ENCODE measurements at regions not wholly inside any gene's neighbourhood (a gene's known extent, or its start where the extent isn't known, plus 50 kb on each side); places are given as distances from the start of the nearest gene placed in this dataset.

- no peaks in the 10 kb centered on the region for H3K79me2 ChIP-seq
- no peaks in the 10 kb centered on the region for H3K9me2 ChIP-seq (replicated peaks; ENCODE audit: insufficient read depth)
- H3K36me3 ChIP-seq (replicated peaks; ENCODE audit: insufficient read depth, low read depth): no peaks in the 10 kb centered on the region
- no peak overlapping the region for H3K4me2 ChIP-seq
- H3K4me1 ChIP-seq (ENCODE audit: insufficient read depth): no peaks in the 10 kb centered on the region
- TF ChIP-seq EZH2 (IDR thresholded peaks at IDR 0.05; ENCODE audit: borderline replicate concordance) (no peak), CTCF (IDR thresholded peaks at IDR 0.05; ENCODE audit: poor library complexity) (no peak), EZH2phosphoT487 (IDR thresholded peaks at IDR 0.05; ENCODE audit: low read depth, severe bottlenecking, unreplicated experiment) (no peak)
- no peaks in the 10 kb centered on the region for H3K9me3 ChIP-seq (ENCODE audit: low read depth)
- no peak for DNase-seq (ENCODE audit: low spot score)
- no peak overlapping the region for H2AFZ ChIP-seq
- no peaks in the 10 kb centered on the region for H4K20me1 ChIP-seq (ENCODE audit: insufficient read depth, poor library complexity, severe bottlenecking)
- 86% methylated on average over 3 of the region's 3 CpGs for WGBS (ENCODE audit: low lambda C conversion rate, missing lambda C conversion rate)
- no peak overlapping the region for H3K4me3 ChIP-seq
- H3K27ac ChIP-seq: no peak overlapping the region
- no peaks in the 10 kb centered on the region for H3K27me3 ChIP-seq
Measured at GRCh38 chr2:153373510-153374279, 104.9 kb downstream of the RPRM start.

DNA sequence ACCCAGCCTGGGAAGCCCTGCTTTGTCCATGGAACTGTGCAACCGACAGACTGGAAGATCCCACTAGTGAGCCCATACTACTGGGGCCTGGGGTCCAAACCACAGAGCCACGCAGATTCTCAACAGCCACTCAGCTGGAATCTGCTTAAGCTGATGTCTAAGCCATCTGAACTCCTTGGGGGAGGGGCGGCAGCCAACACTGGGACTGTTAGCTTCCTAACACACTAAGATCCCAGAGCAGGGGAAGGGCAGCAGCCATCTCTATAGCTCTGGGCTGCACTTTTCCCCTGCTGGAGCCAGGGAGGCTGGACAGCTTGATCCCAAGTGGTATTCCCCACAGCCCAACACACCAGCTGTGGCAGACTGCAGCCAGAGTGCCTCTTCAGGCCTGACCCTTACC, 118.3 kb downstream of the RPRM start:
- H3K4me3 ChIP-seq: no peak overlapping the region
- H3K36me3 ChIP-seq (replicated peaks; ENCODE audit: insufficient read depth, low read depth): no peaks in the 10 kb centered on the region
- H3K27me3 ChIP-seq: no peaks in the 10 kb centered on the region
- H3K4me2 ChIP-seq: no peak overlapping the region
- DNase-seq (ENCODE audit: low spot score): no peak
- TF ChIP-seq EZH2phosphoT487 (IDR thresholded peaks at IDR 0.05; ENCODE audit: low read depth, severe bottlenecking, unreplicated experiment) (no peak), EZH2 (IDR thresholded peaks at IDR 0.05; ENCODE audit: borderline replicate concordance) (no peak), CTCF (IDR thresholded peaks at IDR 0.05; ENCODE audit: poor library complexity) (no peak)
- 58% methylated on average over 3 of the region's 3 CpGs for WGBS (ENCODE audit: low lambda C conversion rate, missing lambda C conversion rate)
- H2AFZ ChIP-seq: no peak overlapping the region
- H3K4me1 ChIP-seq (ENCODE audit: insufficient read depth): no peaks in the 10 kb centered on the region
- H3K79me2 ChIP-seq: no peaks in the 10 kb centered on the region
- H3K9me2 ChIP-seq (replicated peaks; ENCODE audit: insufficient read depth): no peaks in the 10 kb centered on the region
- no peak overlapping the region for H3K27ac ChIP-seq
- no peaks in the 10 kb centered on the region for H4K20me1 ChIP-seq (ENCODE audit: insufficient read depth, poor library complexity, severe bottlenecking)
- no peaks in the 10 kb centered on the region for H3K9me3 ChIP-seq (ENCODE audit: low read depth)

GRCh38 chr2:153354377-153354776, 124.2 kb downstream of the RPRM start:
- Histone ChIP-seq H3K4me2 (no peak overlapping the region), H3K27ac (no peak overlapping the region), H3K9me3 (ENCODE audit: low read depth) (no peaks in the 10 kb centered on the region), H2AFZ (no peak overlapping the region), H3K27me3 (no peaks in the 10 kb centered on the region), H3K4me1 (ENCODE audit: insufficient read depth) (no peaks in the 10 kb centered on the region), H3K36me3 (replicated peaks; ENCODE audit: insufficient read depth, low read depth) (no peaks in the 10 kb centered on the region), H3K4me3 (no peak overlapping the region), H3K79me2 (no peaks in the 10 kb centered on the region), H3K9me2 (replicated peaks; ENCODE audit: insufficient read depth) (no peaks in the 10 kb centered on the region), H4K20me1 (ENCODE audit: insufficient read depth, poor library complexity, severe bottlenecking) (no peaks in the 10 kb centered on the region)
- WGBS (ENCODE audit: low lambda C conversion rate, missing lambda C conversion rate): 5% methylated on average over 1 of the region's 1 CpG
- no peak for DNase-seq (ENCODE audit: low spot score)
- TF ChIP-seq EZH2phosphoT487 (IDR thresholded peaks at IDR 0.05; ENCODE audit: low read depth, severe bottlenecking, unreplicated experiment) (no peak), CTCF (IDR thresholded peaks at IDR 0.05; ENCODE audit: poor library complexity) (no peak), EZH2 (IDR thresholded peaks at IDR 0.05; ENCODE audit: borderline replicate concordance) (no peak)
